ENCODE measurements at regions not wholly inside any gene's neighbourhood (a gene's known extent, or its start where the extent isn't known, plus 50 kb on each side); places are given as distances from the start of the nearest gene placed in this dataset.
"Not testable (repeated sequence)": the region's sequence is repeated elsewhere in the genome, so short reads cannot be mapped to it uniquely, and the experiment has no call there.

DNA sequence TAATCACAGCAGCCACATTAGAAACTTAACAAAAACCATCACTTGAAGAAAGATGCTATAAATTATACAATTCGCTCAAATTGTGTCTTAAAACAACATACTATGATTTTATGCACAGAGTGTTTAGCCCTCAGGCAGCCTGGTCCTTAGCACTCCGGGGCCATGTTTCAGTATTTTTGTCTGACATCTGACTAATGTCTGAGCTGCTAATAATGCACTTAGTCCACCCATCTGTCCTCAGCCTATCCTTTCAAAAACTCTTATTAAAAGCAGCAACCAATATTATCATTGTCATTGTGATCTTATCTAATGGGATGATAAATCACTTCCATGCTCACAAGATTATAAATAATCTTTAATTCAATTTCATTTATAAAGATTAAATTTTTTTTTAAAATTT is 602.7 kb upstream of the FOXG1 start:
- peaks cover 3% of the 10 kb centered on the region for H3K4me1 Mint-ChIP-seq (ENCODE audit: low read depth)
- H3K4me3 Mint-ChIP-seq (ENCODE audit: low read depth) = no peak overlapping the region
- DNase-seq (ENCODE audit: low spot score, unreplicated experiment) = no peak
- TF ChIP-seq, protein P1, sequence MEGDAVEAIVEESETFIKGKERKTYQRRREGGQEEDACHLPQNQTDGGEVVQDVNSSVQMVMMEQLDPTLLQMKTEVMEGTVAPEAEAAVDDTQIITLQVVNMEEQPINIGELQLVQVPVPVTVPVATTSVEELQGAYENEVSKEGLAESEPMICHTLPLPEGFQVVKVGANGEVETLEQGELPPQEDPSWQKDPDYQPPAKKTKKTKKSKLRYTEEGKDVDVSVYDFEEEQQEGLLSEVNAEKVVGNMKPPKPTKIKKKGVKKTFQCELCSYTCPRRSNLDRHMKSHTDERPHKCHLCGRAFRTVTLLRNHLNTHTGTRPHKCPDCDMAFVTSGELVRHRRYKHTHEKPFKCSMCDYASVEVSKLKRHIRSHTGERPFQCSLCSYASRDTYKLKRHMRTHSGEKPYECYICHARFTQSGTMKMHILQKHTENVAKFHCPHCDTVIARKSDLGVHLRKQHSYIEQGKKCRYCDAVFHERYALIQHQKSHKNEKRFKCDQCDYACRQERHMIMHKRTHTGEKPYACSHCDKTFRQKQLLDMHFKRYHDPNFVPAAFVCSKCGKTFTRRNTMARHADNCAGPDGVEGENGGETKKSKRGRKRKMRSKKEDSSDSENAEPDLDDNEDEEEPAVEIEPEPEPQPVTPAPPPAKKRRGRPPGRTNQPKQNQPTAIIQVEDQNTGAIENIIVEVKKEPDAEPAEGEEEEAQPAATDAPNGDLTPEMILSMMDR (IDR thresholded peaks at IDR 0.05; ENCODE audit: unreplicated experiment) = no peak
- H3K9me3 Mint-ChIP-seq (ENCODE audit: low read depth) = peaks cover 4% of the 10 kb centered on the region
- no peaks in the 10 kb centered on the region for H3K36me3 Mint-ChIP-seq (ENCODE audit: insufficient read depth)
- H3K27me3 Mint-ChIP-seq = no peaks in the 10 kb centered on the region
- no peak overlapping the region for H3K27ac Mint-ChIP-seq

DNA sequence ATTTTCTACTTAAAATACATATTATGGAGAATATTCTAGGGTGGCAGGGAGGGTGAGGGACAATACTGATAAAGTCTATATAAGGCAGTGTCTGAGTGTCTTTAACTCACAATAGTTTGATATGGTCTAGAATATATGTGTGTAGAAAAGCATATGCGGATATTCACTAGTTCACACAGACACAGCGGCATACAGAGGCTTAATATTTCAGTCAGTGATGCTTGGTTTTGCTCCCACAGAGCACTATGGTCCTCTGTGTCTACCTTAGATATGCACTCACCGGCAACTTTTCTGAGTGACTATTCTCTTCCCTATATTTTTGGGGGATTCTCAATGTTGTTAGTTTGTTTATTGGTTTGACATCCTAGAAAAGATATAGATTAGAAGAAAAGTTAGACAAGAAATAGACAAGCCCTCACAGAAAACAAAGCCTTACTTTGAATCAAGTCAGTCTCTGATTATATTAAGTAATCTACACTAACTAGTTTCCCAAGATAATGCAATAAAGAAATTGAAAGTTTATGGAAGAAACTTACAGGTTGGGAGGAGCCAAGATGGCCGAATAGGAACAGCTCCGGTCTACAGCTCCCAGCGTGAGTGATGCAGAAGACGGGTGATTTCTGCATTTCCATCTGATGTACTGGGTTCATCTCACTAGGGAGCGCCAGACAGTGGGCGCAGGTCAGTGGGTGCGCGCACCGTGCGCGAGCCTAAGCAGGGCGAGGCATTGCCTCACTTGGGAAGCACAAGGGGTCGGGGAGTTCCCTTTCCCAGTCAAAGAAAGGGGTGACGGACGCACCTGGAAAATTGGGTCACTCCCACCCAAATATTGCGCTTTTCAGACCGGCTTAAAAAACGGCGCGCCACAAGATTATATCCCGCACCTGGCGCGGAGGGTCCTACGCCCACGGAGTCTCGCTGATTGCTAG is 578.4 kb upstream of the FOXG1 start:
- DNase-seq (ENCODE audit: low spot score, unreplicated experiment); H3K27me3 Mint-ChIP-seq; H3K36me3 Mint-ChIP-seq (ENCODE audit: insufficient read depth); H3K4me1 Mint-ChIP-seq (ENCODE audit: low read depth): not testable (repeated sequence)
- TF ChIP-seq, protein P1 (IDR thresholded peaks at IDR 0.05; ENCODE audit: unreplicated experiment) = peak; percentile 23
- Mint-ChIP-seq H3K9me3 (ENCODE audit: low read depth) (peaks cover 12% of the 10 kb centered on the region), H3K4me3 (ENCODE audit: low read depth) (peak overlapping the region; percentile 96), H3K27ac (peak overlapping the region; percentile 97)

DNA sequence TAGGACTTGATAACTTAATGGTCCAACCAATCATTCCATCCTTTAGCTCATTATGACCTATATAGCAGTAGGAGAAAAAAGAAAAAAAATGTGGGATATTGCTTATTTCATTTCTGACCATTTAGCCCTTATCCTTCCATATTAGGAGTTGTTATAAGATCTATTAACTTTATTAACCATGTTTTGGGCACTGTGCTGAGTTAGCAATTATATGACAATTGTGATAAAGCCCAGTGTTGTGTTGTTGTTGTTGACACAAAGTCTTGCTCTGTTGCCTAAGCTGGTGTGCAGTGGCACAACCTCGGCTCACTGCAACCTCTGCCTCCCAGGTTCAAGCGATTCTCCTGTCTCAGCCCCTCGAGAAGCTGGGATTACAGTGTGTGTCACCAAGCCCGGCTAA is 569.7 kb upstream of the FOXG1 start:
- DNase-seq (ENCODE audit: low spot score, unreplicated experiment) = no peak
- H3K9me3 Mint-ChIP-seq (ENCODE audit: low read depth) = no peaks in the 10 kb centered on the region
- no peak overlapping the region for H3K27ac Mint-ChIP-seq
- H3K4me3 Mint-ChIP-seq (ENCODE audit: low read depth) = no peak overlapping the region
- TF ChIP-seq, protein P1 (IDR thresholded peaks at IDR 0.05; ENCODE audit: unreplicated experiment) = no peak
- H3K4me1 Mint-ChIP-seq (ENCODE audit: low read depth) = no peaks in the 10 kb centered on the region
- H3K36me3 Mint-ChIP-seq (ENCODE audit: insufficient read depth) = no peaks in the 10 kb centered on the region
- H3K27me3 Mint-ChIP-seq = no peaks in the 10 kb centered on the region

DNA sequence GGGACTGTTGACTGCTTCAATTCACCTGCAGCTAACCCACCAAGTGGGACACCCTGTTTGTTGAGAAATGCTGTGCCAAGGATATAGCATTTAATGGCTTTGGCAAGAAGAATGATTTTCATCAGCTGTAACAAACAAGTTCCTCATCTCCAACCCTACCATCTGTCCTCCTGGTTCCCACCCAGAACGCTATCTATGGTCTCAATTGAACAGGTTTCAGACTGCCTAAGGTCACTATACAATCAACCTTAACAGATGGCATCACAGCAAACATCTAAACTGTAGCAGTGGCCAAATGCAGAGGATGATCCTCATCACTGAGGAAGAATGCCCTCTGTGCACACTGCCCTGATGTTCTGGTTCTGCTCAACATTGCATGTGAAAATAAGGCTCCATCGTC is 546.2 kb upstream of the FOXG1 start:
- Mint-ChIP-seq H3K36me3 (ENCODE audit: insufficient read depth) (no peaks in the 10 kb centered on the region), H3K9me3 (ENCODE audit: low read depth) (no peaks in the 10 kb centered on the region), H3K27ac (no peak overlapping the region), H3K27me3 (no peaks in the 10 kb centered on the region), H3K4me3 (ENCODE audit: low read depth) (no peak overlapping the region), H3K4me1 (ENCODE audit: low read depth) (no peaks in the 10 kb centered on the region)
- TF ChIP-seq, protein P1 (IDR thresholded peaks at IDR 0.05; ENCODE audit: unreplicated experiment) = no peak
- no peak for DNase-seq (ENCODE audit: low spot score, unreplicated experiment)

DNA sequence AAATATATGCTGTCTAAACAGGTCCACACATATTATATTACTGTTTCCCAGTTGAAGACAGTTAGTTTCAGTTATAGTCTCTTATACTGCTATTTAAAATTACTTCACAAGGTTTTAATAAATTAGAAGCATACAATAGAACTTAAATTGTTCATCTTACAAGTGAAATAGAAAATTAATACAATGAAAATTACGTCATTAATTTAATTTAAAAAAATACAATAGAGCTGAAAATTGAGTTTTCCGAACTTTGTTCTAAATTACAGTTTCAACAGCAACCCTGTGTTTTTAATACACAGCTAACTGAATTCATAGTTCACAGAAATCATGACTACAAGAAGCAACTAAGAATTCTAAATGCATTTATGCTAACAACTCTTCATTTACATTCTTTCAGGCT is 525.7 kb upstream of the FOXG1 start:
- peaks cover 3% of the 10 kb centered on the region for H3K9me3 Mint-ChIP-seq (ENCODE audit: low read depth)
- H3K4me3 Mint-ChIP-seq (ENCODE audit: low read depth) = no peak overlapping the region
- no peaks in the 10 kb centered on the region for H3K4me1 Mint-ChIP-seq (ENCODE audit: low read depth)
- H3K27ac Mint-ChIP-seq = no peak overlapping the region
- no peak for DNase-seq (ENCODE audit: low spot score, unreplicated experiment)
- H3K36me3 Mint-ChIP-seq (ENCODE audit: insufficient read depth) = no peaks in the 10 kb centered on the region
- H3K27me3 Mint-ChIP-seq = no peaks in the 10 kb centered on the region
- TF ChIP-seq, protein P1 (IDR thresholded peaks at IDR 0.05; ENCODE audit: unreplicated experiment) = no peak

Measured in progenitor cell of endocrine pancreas (in vitro differentiated cells).